ENCODE measurements at regions not wholly inside any gene's neighbourhood (a gene's known extent, or its start where the extent isn't known, plus 50 kb on each side); places are given as distances from the start of the nearest gene placed in this dataset.

GRCh38 chr11:104394508-104394907 is 230.6 kb upstream of the PDGFD start:
- Histone ChIP-seq H2BK15ac (ENCODE audit: low read depth, low read length) (no peak overlapping the region), H3K4me2 (ENCODE audit: low read depth, low read length) (no peak overlapping the region), H3K9me3 (ENCODE audit: control insufficient read depth, insufficient read depth, low read length) (no peaks in the 10 kb centered on the region), H3K27ac (ENCODE audit: insufficient read depth, low read length) (no peak overlapping the region), H4K8ac (ENCODE audit: low read depth in 2 of 2, low read length in 2 of 2) (no peak overlapping the region), H3K27me3 (ENCODE audit: control insufficient read depth, insufficient read depth, low read length) (no peaks in the 10 kb centered on the region), H2AK5ac (ENCODE audit: low read depth, low read length) (no peak overlapping the region), H3K56ac (ENCODE audit: extremely low read depth, insufficient read depth, low read length) (no peak overlapping the region), H4K91ac (ENCODE audit: insufficient read depth, low read depth, low read length) (no peak overlapping the region), H3K9ac (ENCODE audit: low read depth, low read length) (no peak overlapping the region), H3K4me1 (ENCODE audit: control insufficient read depth, insufficient read depth, low read length) (no peaks in the 10 kb centered on the region), H4K20me1 (ENCODE audit: insufficient read depth, low read length) (no peaks in the 10 kb centered on the region), H3K14ac (replicated peaks; ENCODE audit: low read depth, low read length) (no peak overlapping the region), H3K23ac (ENCODE audit: low read depth, low read length) (no peak overlapping the region), H3K79me1 (ENCODE audit: low read depth in 1 of 2, low read length in 2 of 2) (no peaks in the 10 kb centered on the region), H2AFZ (replicated peaks; ENCODE audit: low read length, poor library complexity) (no peak overlapping the region), H2BK5ac (ENCODE audit: low read depth, low read length, poor library complexity, severe bottlenecking) (no peak overlapping the region), H2BK20ac (ENCODE audit: low read depth, low read length) (no peak overlapping the region), H2BK120ac (ENCODE audit: low read depth, low read length) (no peak overlapping the region), H3K36me3 (ENCODE audit: control insufficient read depth, insufficient read depth, low read length) (no peaks in the 10 kb centered on the region), H2AK9ac (replicated peaks; ENCODE audit: low read depth, low read length, poor library complexity) (no peak overlapping the region), H3K9me1 (ENCODE audit: insufficient read depth, low read length) (no peaks in the 10 kb centered on the region), H3K4me3 (ENCODE audit: insufficient read depth, low read depth, low read length) (no peak overlapping the region), H3K18ac (ENCODE audit: low read depth, low read length) (no peak overlapping the region), H4K5ac (ENCODE audit: low read depth, low read length) (no peak overlapping the region), H3K4ac (ENCODE audit: low read depth, low read length) (no peak overlapping the region)
- TF ChIP-seq RFX5 (IDR thresholded peaks at IDR 0.05; ENCODE audit: low read depth, low read length) (no peak), SMC3 (IDR thresholded peaks at IDR 0.05; ENCODE audit: low read depth, low read length) (no peak), MXI1 (IDR thresholded peaks at IDR 0.05; ENCODE audit: borderline replicate concordance, low read depth, low read length) (no peak), CEBPB (IDR thresholded peaks at IDR 0.05; ENCODE audit: low read depth, low read length) (no peak), FOS (IDR thresholded peaks at IDR 0.05; ENCODE audit: low read depth, low read length) (no peak), MAFK (IDR thresholded peaks at IDR 0.05; ENCODE audit: low read depth, low read length) (no peak), USF2 (IDR thresholded peaks at IDR 0.05; ENCODE audit: low read depth, low read length) (no peak), CHD1 (IDR thresholded peaks at IDR 0.05; ENCODE audit: low read depth, low read length) (no peak), RAD21 (IDR thresholded peaks at IDR 0.05; ENCODE audit: low read length) (no peak), MAZ (IDR thresholded peaks at IDR 0.05; ENCODE audit: borderline replicate concordance, low read depth, low read length) (no peak), NFE2L2 (IDR thresholded peaks at IDR 0.05; ENCODE audit: low read depth, low read length) (no peak), ELK1 (IDR thresholded peaks at IDR 0.05; ENCODE audit: borderline replicate concordance, low read depth, low read length) (no peak), POLR2A (IDR thresholded peaks at IDR 0.05; ENCODE audit: low read depth, low read length) (no peak), BHLHE40 (IDR thresholded peaks at IDR 0.05; ENCODE audit: low read depth, low read length) (no peak), RCOR1 (IDR thresholded peaks at IDR 0.05; ENCODE audit: insufficient replicate concordance, low read length) (no peak), CTCF (conservative IDR thresholded peaks at IDR 0.05; ENCODE audit: low read depth, low read length) (no peak)
- WGBS, 2 experiments (ENCODE audit: extremely low coverage in 2 of 2, insufficient read length in 1 of 2): no CpG with 5 or more reads among the region's 1 CpG
- BruUV-seq (replicated peaks): no TSS peak
- in situ Hi-C loops (cut with MboI; ENCODE audit: low sequenced_read_pairs) (no loop called here), dilution Hi-C loops (cut with HindIII; ENCODE audit: low sequenced_read_pairs, unreplicated experiment) (no loop called here), intact Hi-C loops (cut with micrococcal nuclease) (no loop called here)
- DNase-seq (no peak), ATAC-seq (ENCODE audit: low read depth) (no peak)
- POLR2A ChIA-PET (ENCODE audit: unreplicated experiment): interaction anchor here (0.6 kb wide), 2 partner anchors 153 to 1683 kb away, joined by 3 to 4 read pairs; partner anchors contain the start of gene KBTBD3
- CTCF ChIA-PET: interaction anchor here (1.4 kb wide), 1 partner anchor 10 kb away, joined by 3 read pairs; no protein-coding TSS in a partner anchor

All from IMR-90 (cell line).